H1 (cell line): ENCODE measurements at regions not wholly inside any gene's neighbourhood (a gene's known extent, or its start where the extent isn't known, plus 50 kb on each side); places are given as distances from the start of the nearest gene placed in this dataset.

Source experiments
- CTCF ChIA-PET: fragments of 300-600 bp; sonication (Branson Sonifier 250); formaldehyde crosslinking; loops from one replicate; lab custom pipeline; 2021; ENCODE audit not compliant: partially characterized antibody; lab: Charles Lee
- POLR2A ChIA-PET: fragments of 300-600 bp; sonication (Branson Sonifier 250); formaldehyde crosslinking; loops from one replicate; lab custom pipeline; 2021; ENCODE audit warnings: inconsistent platforms; ENCODE audit not compliant: partially characterized antibody; lab: Charles Lee
- DNase-seq, 2 experiments: peaks; one replicate each; pipeline versions ENCODE4 v3.0.0 to v3.0.0-alpha.2; 2010 to 2022; ENCODE audit warnings: low spot score in 2 of 2, low read depth in 1 of 2, mixed read lengths in 1 of 2
- FAIRE-seq: peaks from 2 replicates; lab custom pipeline; 2011; peaks lifted over from hg19 to GRCh38; lab: Jason Lieb, UNC
- H2AFZ ChIP-seq: 2 replicates; pipeline ENCODE4 v1.8.1; 2012; ENCODE audit warnings: low read length, inconsistent platforms
- H2AK5ac ChIP-seq: 2 replicates; pipeline ENCODE4 v1.6.1; 2013; ENCODE audit warnings: low read depth, low read length
- H2BK120ac ChIP-seq: replicated peaks from 2 replicates; pipeline ENCODE3; 2013; ENCODE audit warnings: low read depth, low read length, inconsistent platforms
- H2BK12ac ChIP-seq: 2 replicates; pipeline ENCODE4 v1.6.1; 2013; ENCODE audit warnings: low read depth, low read length
- H2BK15ac ChIP-seq: 2 replicates; pipeline ENCODE4 v1.6.1; 2013; ENCODE audit warnings: low read length
- H2BK20ac ChIP-seq: 2 replicates; pipeline ENCODE4 v1.6.1; 2013; ENCODE audit warnings: low read length
- H2BK5ac ChIP-seq: 2 replicates; pipeline ENCODE4 v1.6.1; 2013; ENCODE audit warnings: low read depth, low read length
- H3K14ac ChIP-seq: 2 replicates; pipeline ENCODE4 v1.6.1; 2013; ENCODE audit warnings: inconsistent platforms; ENCODE audit not compliant: insufficient read length
- H3K18ac ChIP-seq: 2 replicates; pipeline ENCODE4 v1.6.1; 2013; ENCODE audit warnings: low read length; ENCODE audit errors: extremely low read depth
- H3K23ac ChIP-seq: 2 replicates; pipeline ENCODE4 v1.6.1; 2013; ENCODE audit warnings: inconsistent platforms; ENCODE audit not compliant: insufficient read length
- H3K23me2 ChIP-seq: 2 replicates; pipeline ENCODE4 v1.6.1; 2013; ENCODE audit warnings: low read depth, low read length
- H3K27ac ChIP-seq: 2 replicates; pipeline ENCODE4 v1.6.1; 2011; ENCODE audit warnings: low read depth, low read length, inconsistent platforms
- H3K27me3 ChIP-seq, 4 experiments: replicated peaks in 1 of 4; 1 replicate in 1 of 4; 2 replicates in 3 of 4; pipeline versions ENCODE4 v1.6.1 to v1.8.1; 2011 to 2013; ENCODE audit warnings: low read length in 3 of 4, mild to moderate bottlenecking in 3 of 4, inconsistent platforms in 2 of 4, mixed read lengths in 2 of 4, moderate library complexity in 1 of 4; ENCODE audit not compliant: control insufficient read depth in 3 of 4, insufficient read depth in 3 of 4; ENCODE audit errors: extremely low read depth in 1 of 4
- H3K36me3 ChIP-seq, 4 experiments: 2 replicates each; pipeline versions ENCODE4 v1.6.1 to v1.8.1; 2011 to 2013; ENCODE audit warnings: mild to moderate bottlenecking in 4 of 4, low read length in 3 of 4, moderate library complexity in 2 of 4, control low read depth in 1 of 4, inconsistent platforms in 1 of 4; ENCODE audit not compliant: insufficient read depth in 4 of 4, control insufficient read depth in 2 of 4
- H3K4ac ChIP-seq: replicated peaks from 2 replicates; pipeline ENCODE3; 2013; ENCODE audit warnings: low read length, low read depth, mixed read lengths, inconsistent platforms; ENCODE audit not compliant: insufficient read length
- H3K4me1 ChIP-seq, 4 experiments: replicated peaks in 1 of 4; 1 replicate in 1 of 4; 2 replicates in 3 of 4; pipeline versions ENCODE4 v1.6.1 to v1.8.1; 2011 to 2013; ENCODE audit warnings: low read length in 3 of 4, inconsistent platforms in 2 of 4, mixed read lengths in 1 of 4; ENCODE audit not compliant: insufficient read depth in 4 of 4, control insufficient read depth in 3 of 4
- H3K4me2 ChIP-seq, 2 experiments: 2 replicates each; pipeline versions ENCODE4 v1.6.1 to v1.8.1; 2011 to 2013; ENCODE audit warnings: low read depth in 2 of 2, low read length in 2 of 2, control low read depth in 1 of 2, inconsistent platforms in 1 of 2, mild to moderate bottlenecking in 1 of 2; ENCODE audit not compliant: insufficient read depth in 1 of 2
- H3K4me3 ChIP-seq, 4 experiments: fragments of 200-600, 300-600 bp in 1 of 4; sonication (generic), shearing (Covaris generic), sonication (Bioruptor Twin) in 1 of 4; 2 replicates each; pipeline versions ENCODE4 v1.5.1 to v1.8.1; 2011 to 2016; ENCODE audit warnings: low read length in 4 of 4, low read depth in 3 of 4, control low read depth in 2 of 4, inconsistent platforms in 2 of 4, mild to moderate bottlenecking in 2 of 4, mixed read lengths in 1 of 4, moderate library complexity in 1 of 4; ENCODE audit not compliant: insufficient read depth in 2 of 4; ENCODE audit errors: extremely low read depth in 1 of 4
- H3K56ac ChIP-seq: replicated peaks from 2 replicates; pipeline ENCODE3; 2013; ENCODE audit warnings: low read depth, mild to moderate bottlenecking, mixed read lengths, low read length, inconsistent platforms; ENCODE audit not compliant: insufficient read length
- H3K79me1 ChIP-seq: 2 replicates; pipeline ENCODE4 v1.6.1; 2013; ENCODE audit warnings: low read depth, low read length, control low read depth
- H3K79me2 ChIP-seq, 2 experiments: 2 replicates each; pipeline versions ENCODE4 v1.6.1 to v1.8.1; 2012 to 2013; ENCODE audit warnings: low read length in 2 of 2, mild to moderate bottlenecking in 2 of 2, inconsistent platforms in 1 of 2; ENCODE audit not compliant: insufficient read depth in 2 of 2, control insufficient read depth in 1 of 2
- H3K9ac ChIP-seq, 4 experiments: replicated peaks in 1 of 4; 1 replicate in 1 of 4; 2 replicates in 3 of 4; pipeline versions ENCODE4 v1.6.1 to v1.8.1; 2011 to 2013; ENCODE audit warnings: low read depth in 3 of 4, low read length in 3 of 4, control low read depth in 2 of 4, mild to moderate bottlenecking in 2 of 4, moderate library complexity in 2 of 4, inconsistent platforms in 1 of 4; ENCODE audit errors: extremely low read depth in 1 of 4
- H3K9me3 ChIP-seq, 2 experiments: 2 replicates each; pipeline versions ENCODE4 v1.6.1 to v1.8.1; 2012 to 2013; ENCODE audit warnings: mild to moderate bottlenecking in 2 of 2, moderate library complexity in 2 of 2, control low read depth in 1 of 2, inconsistent platforms in 1 of 2, low read depth in 1 of 2, low read length in 1 of 2, mixed read lengths in 1 of 2; ENCODE audit not compliant: insufficient read depth in 2 of 2
- H4K20me1 ChIP-seq, 2 experiments: replicated peaks in 1 of 2; 2 replicates each; pipeline versions ENCODE3 to v1.8.1; 2011 to 2013; ENCODE audit warnings: inconsistent platforms in 2 of 2, low read length in 2 of 2, mild to moderate bottlenecking in 1 of 2; ENCODE audit not compliant: insufficient read depth in 2 of 2, control insufficient read depth in 1 of 2
- H4K5ac ChIP-seq: 2 replicates; pipeline ENCODE4 v1.6.1; 2013; ENCODE audit warnings: low read length, low read depth, mixed read lengths, inconsistent platforms; ENCODE audit not compliant: insufficient read length
- H4K8ac ChIP-seq: 2 replicates; pipeline ENCODE4 v1.8.0; 2013; ENCODE audit warnings: mild to moderate bottlenecking, moderate library complexity, low read length, inconsistent platforms; ENCODE audit not compliant: insufficient read depth; ENCODE audit errors: extremely low read depth
- H4K91ac ChIP-seq: replicated peaks from 2 replicates; pipeline ENCODE3; 2013; ENCODE audit warnings: low read length, mixed read lengths, inconsistent platforms; ENCODE audit not compliant: insufficient read length
- CBX8 ChIP-seq: fragments of 300-800, 300-1000 bp; sonication (generic); IDR thresholded peaks from 2 replicates; pipeline ENCODE4 v1.7.1; 2016; ENCODE audit warnings: low read depth, low read length, borderline replicate concordance
- EGR1 ChIP-seq: IDR thresholded peaks from 2 replicates; pipeline ENCODE4 v1.6.1; 2011; ENCODE audit warnings: low read depth, low read length, borderline replicate concordance
- GABPA ChIP-seq: IDR thresholded peaks from 2 replicates; pipeline ENCODE4 v1.6.1; 2011; ENCODE audit warnings: mild to moderate bottlenecking, low read length, moderate library complexity, borderline replicate concordance; ENCODE audit not compliant: insufficient read depth
- RAD21 ChIP-seq, 2 experiments: IDR thresholded peaks in 1 of 2; conservative IDR thresholded peaks in 1 of 2; 2 replicates each; pipeline ENCODE4 v1.6.1; 2011; ENCODE audit warnings: low read depth in 2 of 2, low read length in 2 of 2, improper control_type of control experiment in 1 of 2, inconsistent platforms in 1 of 2, mild to moderate bottlenecking in 1 of 2, moderate library complexity in 1 of 2
- WGBS, 2 experiments: shearing (Covaris generic) in 1 of 2; methylation state at CpG; one replicate each; pipeline versions ENCODE4 v1.1.6 to v1.1.7; 2013 to 2015; ENCODE audit warnings: low lambda C conversion rate in 2 of 2, mixed read lengths in 2 of 2, inconsistent platforms in 1 of 2, low coverage in 1 of 2, missing lambda C conversion rate in 1 of 2; ENCODE audit not compliant: insufficient replicate concordance in 2 of 2, insufficient coverage in 1 of 2, insufficient read length in 1 of 2; ENCODE audit errors: extremely low coverage in 1 of 2, missing lambda C conversion rate in 1 of 2; 5-methylcytosine and 5-hydroxymethylcytosine counted together
- TF ChIP-seq, protein P1 (sequence below), 3 experiments: IDR thresholded peaks; 1 replicate in 2 of 3; 2 replicates in 1 of 3; pipeline versions ENCODE4 v1.5.1 to v1.6.1; 2011; ENCODE audit warnings: low read length in 3 of 3, mild to moderate bottlenecking in 3 of 3, inconsistent platforms in 2 of 3, low read depth in 1 of 3, moderate library complexity in 1 of 3; ENCODE audit not compliant: insufficient read depth in 1 of 3; ENCODE audit errors: control extremely low read depth in 1 of 3

DNA sequence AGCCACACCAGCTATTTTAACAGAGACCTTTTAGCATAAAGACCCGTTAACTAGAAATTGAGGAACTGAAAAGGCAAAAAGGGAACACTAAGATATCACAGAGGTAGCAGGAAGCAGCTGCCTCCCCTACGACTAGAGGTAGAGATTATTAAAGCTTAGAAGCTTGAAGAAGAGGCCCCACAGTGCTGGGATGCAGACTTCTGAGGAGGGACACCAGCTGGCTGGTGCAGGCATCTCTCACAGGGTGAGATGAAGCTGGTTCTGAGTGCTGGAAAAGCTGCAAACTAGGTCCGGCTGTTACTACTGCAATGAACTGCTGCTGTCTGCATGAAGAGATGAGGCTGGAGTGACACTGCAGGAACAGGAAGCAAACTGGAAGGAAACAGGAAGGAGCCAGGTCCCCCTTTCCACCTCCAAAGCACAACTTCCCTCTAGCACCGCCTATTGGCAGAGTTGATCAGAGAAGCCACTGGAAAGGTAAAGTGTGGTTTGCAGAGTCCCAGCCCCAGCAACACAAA lies 61.2 kb upstream of the MRPS9 start:
- Histone ChIP-seq H3K27me3 (no peaks in the 10 kb centered on the region; a peak in 1 of 7 replicates), H2BK12ac (no peak overlapping the region), H2BK20ac (no peak overlapping the region), H3K23me2 (no peaks in the 10 kb centered on the region), H3K9ac (no peak overlapping the region), H2BK5ac (no peak overlapping the region), H3K9me3 (peaks cover 0 to 3% of the 10 kb centered on the region in 2 experiments; a peak in 1 of 4 replicates), H3K18ac (no peak overlapping the region), H4K5ac (no peak overlapping the region), H2BK120ac (no peak overlapping the region), H2BK15ac (no peak overlapping the region), H3K23ac (no peak overlapping the region), H3K4me1 (no peaks in the 10 kb centered on the region), H4K8ac (no peak overlapping the region), H3K14ac (no peak overlapping the region), H3K79me2 (no peaks in the 10 kb centered on the region), H4K91ac (no peak overlapping the region), H3K36me3 (no peaks in the 10 kb centered on the region), H3K27ac (no peak overlapping the region), H3K4me3 (no peak overlapping the region), H3K79me1 (no peaks in the 10 kb centered on the region), H2AFZ (peak overlapping the region; percentile 94), H2AK5ac (no peak overlapping the region), H4K20me1 (no peaks in the 10 kb centered on the region), H3K4me2 (no peak overlapping the region; a peak in 1 of 4 replicates), H3K56ac (no peak overlapping the region), H3K4ac (no peak overlapping the region)
- TF ChIP-seq RAD21 (IDR thresholded peaks at IDR 0.05 in 1 of 2, conservative IDR thresholded peaks at IDR 0.05 in 1 of 2; ENCODE audit: low read depth in 2 of 2, low read length in 2 of 2), result peak; percentile 36 to 59
- TF ChIP-seq GABPA, result peak; percentile 69; the same call in 1 of the 2 replicates
- no peak for TF ChIP-seq CBX8
- peak; percentile 61; the same call in 1 of the 2 replicates for TF ChIP-seq EGR1
- TF ChIP-seq, protein P1, sequence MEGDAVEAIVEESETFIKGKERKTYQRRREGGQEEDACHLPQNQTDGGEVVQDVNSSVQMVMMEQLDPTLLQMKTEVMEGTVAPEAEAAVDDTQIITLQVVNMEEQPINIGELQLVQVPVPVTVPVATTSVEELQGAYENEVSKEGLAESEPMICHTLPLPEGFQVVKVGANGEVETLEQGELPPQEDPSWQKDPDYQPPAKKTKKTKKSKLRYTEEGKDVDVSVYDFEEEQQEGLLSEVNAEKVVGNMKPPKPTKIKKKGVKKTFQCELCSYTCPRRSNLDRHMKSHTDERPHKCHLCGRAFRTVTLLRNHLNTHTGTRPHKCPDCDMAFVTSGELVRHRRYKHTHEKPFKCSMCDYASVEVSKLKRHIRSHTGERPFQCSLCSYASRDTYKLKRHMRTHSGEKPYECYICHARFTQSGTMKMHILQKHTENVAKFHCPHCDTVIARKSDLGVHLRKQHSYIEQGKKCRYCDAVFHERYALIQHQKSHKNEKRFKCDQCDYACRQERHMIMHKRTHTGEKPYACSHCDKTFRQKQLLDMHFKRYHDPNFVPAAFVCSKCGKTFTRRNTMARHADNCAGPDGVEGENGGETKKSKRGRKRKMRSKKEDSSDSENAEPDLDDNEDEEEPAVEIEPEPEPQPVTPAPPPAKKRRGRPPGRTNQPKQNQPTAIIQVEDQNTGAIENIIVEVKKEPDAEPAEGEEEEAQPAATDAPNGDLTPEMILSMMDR (IDR thresholded peaks at IDR 0.05; ENCODE audit: control extremely low read depth in 1 of 3, insufficient read depth in 1 of 3, low read depth in 1 of 3, low read length in 3 of 3), result peak; percentile 57 to 78 (median 60)
- WGBS, 2 experiments, result 66% methylated on average over 4 of the region's 4 CpGs; no CpG with 5 or more reads in 1 of the 2 experiments
- ChIA-PET CTCF (interaction anchor here (0.8 to 2.7 kb wide), 9 partner anchors 9 to 139 kb away, joined by 3 to 11 read pairs (median 5); no protein-coding TSS in a partner anchor), POLR2A (no interaction called here)
- FAIRE-seq (peak; percentile 62), DNase-seq (peak in 1 of 2 experiments; percentile 63)
